ENCODE measurements at regions not wholly inside any gene's neighbourhood (a gene's known extent, or its start where the extent isn't known, plus 50 kb on each side); places are given as distances from the start of the nearest gene placed in this dataset.
"Not testable (repeated sequence)": the region's sequence is repeated elsewhere in the genome, so short reads cannot be mapped to it uniquely, and the experiment has no call there.

GRCh38 chr15:24848050-24848449 lies 106.7 kb upstream of the SNRPN start:
- DNase-seq, result no peak

GRCh38 chr15:24856397-24857390 lies 98.1 kb upstream of the SNRPN start:
- DNase-seq, result no peak

GRCh38 chr15:24857763-24858162 lies 97.0 kb upstream of the SNRPN start:
- DNase-seq, result no peak

DNA sequence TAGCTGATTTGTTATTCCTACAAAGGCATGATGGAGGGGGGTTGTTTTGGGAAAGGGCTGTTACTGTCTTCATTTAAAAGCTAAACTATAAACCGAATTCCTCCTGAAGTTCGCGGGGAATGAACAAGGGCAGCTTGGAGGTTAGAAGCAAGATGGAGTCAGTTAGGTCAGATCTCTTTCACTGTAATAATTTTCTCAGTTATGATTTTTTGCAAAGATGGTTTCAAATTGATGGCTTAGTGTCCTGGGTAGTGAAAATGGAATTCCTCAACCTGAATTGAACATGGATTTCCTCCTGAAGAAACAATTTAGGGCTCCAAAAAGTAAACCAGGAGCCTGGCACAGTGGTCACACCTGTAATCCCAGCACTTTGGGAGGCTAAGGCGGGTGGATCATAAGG lies 96.6 kb upstream of the SNRPN start:
- not testable (repeated sequence) for DNase-seq

DNA sequence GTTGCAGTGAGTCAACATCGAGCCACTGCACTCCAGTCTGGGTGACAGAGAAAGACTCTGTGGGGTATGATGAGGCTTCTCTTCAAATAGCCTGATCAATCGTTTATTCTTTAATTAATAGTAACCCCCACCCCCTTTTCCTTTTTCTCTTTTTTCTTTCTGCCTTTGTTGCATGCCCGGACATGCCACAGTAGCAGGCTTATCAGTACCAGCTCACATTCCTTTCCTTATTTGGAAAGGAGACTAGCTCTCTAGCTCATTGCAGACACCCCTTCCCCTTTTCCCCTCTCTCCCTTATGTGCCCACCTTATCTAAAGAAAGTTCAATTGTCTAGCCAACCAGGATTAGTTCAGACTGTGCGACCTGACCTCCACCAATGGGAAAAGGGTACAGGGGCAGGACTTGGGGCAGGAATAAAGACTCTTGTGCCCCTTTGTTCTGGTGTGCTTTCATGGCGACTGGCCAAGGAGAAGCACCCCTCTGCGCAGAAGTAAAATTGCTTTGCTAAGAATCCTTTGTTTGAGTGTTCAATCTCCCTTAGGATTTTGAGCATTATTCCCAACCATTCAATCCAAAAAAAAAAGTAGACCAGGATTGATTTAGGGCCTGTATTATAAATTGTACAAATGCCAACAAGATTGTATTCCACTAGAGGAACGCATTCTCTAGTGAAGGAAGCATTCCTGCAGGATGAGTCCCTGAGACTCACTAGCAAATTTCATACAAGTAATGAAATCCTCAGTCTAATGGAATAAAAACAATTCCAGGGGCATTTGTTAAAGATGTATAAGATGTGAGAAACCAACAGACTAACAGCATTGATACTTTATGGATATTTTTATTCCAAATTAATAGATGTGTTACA lies 95.8 kb upstream of the SNRPN start:
- no peak for DNase-seq

DNA sequence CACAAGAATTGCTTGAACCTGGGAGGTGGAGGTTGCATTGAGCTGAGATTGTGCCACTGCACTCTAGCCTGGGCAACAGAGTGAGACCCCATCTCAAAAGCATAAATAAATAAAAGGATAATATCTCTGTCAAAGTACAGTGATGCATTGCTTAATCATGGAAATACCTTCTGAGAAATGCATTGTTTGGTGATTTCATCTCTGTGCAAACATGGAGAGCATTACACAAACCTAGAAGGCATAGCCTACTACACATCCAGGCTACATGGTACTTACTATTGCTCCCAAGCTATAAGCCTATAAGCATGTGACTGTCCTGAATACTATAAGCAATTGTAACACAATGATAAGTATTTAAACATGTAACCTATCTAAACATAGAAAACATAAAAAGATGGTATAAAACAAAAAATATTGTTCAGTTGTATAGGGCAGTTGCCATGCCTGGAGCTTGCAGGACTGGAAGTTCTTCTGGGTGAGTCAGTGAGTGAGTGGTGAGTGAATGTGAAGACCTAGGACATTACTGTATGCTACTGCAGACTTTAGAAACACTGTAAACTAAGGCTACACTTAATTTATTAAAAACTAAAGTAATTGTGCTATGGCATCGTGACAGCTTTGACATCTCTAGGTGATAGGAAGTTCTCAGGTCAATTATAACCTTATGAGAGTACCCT lies 93.6 kb upstream of the SNRPN start:
- DNase-seq, result no peak

GRCh38 chr15:24862726-24863521 lies 91.9 kb upstream of the SNRPN start:
- DNase-seq, result no peak

GRCh38 chr15:24865303-24865702 lies 89.5 kb upstream of the SNRPN start:
- no peak for DNase-seq

DNA sequence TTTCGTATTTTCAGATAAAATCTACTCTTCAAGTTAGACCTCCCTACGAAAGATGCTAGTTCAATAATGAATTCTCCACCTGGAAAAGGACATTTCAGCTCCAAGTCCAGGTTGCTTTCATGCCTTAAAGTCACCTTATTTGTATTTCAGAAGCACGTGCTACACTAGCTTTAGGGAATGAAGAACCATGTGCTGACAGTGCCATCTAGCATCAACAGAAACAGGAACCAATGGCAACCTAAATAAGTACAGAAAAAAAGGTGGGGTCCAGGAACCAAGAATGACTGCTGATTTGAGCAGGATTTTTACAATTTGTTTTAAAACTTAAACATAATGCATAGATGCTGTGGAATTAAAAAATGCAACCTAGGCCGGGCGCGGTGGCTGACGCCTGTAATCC lies 77.6 kb upstream of the SNRPN start:
- DNase-seq, result no peak

DNA sequence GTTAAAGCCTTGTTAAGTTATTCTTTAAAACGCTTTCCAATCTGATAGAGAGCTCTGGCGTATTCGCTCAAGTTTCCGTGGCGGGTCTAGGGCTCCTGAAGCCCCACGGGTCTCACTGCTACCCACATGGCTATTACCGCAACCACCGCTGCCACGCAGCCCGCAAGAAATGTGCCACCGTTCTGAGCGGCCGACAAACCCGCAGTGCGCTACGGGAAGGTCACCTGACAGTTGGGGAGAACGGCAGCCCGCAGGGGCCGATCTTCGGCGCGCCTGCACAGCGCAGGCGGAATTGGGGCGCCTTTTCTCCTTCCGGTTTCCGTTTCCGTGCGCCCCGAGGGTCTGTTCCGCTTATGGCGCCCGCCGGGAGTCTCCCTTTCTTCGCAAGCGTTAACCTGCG lies 76.6 kb upstream of the SNRPN start:
- no peak for DNase-seq

DNA sequence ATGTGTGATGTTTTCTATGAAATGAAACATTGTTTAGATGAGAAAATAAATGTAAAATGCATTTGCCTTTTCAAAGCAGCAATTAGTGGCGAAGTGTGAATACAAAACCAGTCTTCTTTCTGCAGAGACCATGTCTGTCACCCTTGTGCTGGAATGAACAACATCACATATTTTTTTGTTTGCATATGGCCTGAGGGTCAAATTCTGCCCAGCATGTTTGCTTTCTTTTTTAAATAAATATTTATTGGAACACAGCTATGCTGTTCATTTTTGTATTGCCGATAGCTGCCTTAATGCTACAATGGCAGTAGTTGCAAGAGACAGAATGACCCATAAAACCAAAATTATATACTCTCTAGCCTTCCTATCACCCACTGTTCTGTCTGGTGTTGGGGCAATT lies 75.3 kb upstream of the SNRPN start:
- DNase-seq, result no peak

DNA sequence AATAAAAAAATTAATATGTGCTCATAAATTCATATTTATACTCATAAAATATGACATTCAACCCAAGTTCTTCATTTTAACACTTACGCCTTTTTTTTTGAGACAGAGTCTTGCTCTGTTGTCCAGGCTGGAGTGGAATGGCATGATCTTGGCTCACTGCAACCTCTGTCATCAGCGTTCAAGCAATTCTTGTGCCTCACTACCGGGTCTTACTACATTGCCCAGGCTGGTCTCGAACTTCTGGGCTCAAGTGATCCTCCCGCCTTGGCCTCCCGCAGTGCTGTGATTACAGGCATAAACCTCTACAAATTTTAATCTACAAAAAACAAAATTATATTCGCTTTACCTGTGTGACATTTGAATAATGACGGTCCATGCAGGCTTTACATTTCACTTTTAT lies 74.1 kb upstream of the SNRPN start:
- no peak for DNase-seq

DNA sequence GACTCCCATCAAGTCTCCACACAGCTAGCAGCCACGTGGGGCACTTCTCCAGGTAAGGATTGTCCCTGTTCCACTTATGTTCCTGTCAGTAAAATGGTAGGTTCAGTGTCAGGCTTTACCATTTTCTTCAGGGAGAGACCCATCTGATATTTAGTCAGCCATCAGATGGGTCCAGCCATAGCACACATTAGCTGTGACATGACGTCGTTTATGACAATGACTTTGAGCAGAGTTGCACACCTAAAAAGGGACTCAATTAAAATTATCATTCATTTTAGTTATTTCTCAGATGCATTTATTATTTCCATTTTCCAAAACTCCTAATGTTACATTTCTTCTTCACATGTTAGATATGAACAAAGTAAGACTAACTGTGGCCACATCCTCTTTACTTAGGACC lies 68.2 kb upstream of the SNRPN start:
- no peak for DNase-seq

- peak; percentile 75 for DNase-seq
These were observed 56.0 kb upstream of the SNRPN start for GRCh38 chr15:24898715-24899272.

DNA sequence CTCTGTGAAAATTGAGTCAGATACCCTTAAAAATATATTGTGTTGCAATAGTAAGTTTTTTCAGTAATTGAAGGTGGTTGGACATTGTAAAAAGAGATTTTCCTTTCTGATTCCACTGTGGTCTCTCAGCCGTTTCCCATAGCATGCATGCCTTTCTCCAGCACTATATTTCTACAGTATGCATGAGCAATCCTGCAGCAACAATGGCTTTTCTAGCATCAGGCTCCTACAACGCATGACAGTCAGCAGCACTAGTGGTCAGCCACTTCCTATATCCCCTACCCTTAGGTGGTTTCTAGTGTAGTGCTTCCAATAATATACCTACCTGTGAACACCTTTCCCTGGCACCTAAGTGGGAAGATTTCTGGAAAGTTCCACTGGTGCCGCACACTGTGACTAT lies 55.4 kb upstream of the SNRPN start:
- no peak for DNase-seq

DNA sequence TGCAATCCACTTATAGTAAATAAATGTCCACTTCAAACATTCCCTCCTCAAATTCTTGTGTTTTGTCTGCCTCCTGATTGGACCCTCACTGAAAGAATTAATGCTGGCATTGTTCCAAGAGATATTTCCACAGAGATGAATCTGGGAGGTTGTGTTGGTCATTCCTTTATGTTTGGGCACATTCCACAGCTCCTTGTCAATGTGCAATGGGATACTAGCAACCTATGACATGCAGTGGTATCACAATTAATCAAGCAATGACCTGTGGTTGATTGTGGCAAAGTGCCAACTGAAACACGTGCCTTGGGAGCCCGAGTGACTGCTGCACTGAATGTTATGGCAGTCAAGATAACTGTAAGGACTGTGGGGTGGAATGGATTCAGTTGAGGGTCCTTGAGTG lies 55.0 kb upstream of the SNRPN start:
- DNase-seq, result no peak

GRCh38 chr15:24901409-24901808 lies 53.4 kb upstream of the SNRPN start:
- no peak for DNase-seq

Measured in DMS 273 treated with DMSO at 0.1 percent for 48 hours (cell line).